22Rv1 (cell line): ENCODE measurements at regions not wholly inside any gene's neighbourhood (a gene's known extent, or its start where the extent isn't known, plus 50 kb on each side); places are given as distances from the start of the nearest gene placed in this dataset.

Source experiments
- H3K27ac ChIP-seq: fragments of 450-650 bp; 2 replicates; pipeline ENCODE4 v1.5.1; 2017
- ZFX ChIP-seq: fragments of 450-650 bp; IDR thresholded peaks from 2 replicates; pipeline ENCODE4 v1.6.1; 2017; ENCODE audit warnings: antibody characterized with exemption, borderline replicate concordance
- TF ChIP-seq, protein P1 (sequence below): fragments of 450-650 bp; IDR thresholded peaks from 2 replicates; pipeline ENCODE4 v1.5.1; 2017; ENCODE audit warnings: mild to moderate bottlenecking

DNA sequence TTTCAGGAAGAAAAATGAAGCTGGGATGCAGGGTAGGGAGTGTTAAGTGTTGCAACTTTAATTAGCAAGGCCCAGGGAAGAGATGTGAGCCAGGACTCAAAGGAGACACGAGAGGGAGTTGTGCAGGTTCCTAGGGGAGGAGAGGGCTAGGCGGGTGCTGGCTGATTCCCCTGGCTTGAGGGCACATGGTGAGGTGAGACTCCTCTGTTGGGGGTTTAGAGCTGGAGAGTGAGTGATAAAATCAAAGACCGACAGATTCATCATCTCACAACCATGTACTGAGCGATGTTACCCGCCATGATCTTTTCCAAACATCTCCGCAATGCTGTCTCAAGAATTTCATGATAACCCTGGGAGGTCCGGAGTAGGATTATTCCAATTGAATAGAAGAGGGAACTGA, 161.8 kb upstream of the CSF3R start:
- TF ChIP-seq ZFX = no peak
- TF ChIP-seq, protein P1, sequence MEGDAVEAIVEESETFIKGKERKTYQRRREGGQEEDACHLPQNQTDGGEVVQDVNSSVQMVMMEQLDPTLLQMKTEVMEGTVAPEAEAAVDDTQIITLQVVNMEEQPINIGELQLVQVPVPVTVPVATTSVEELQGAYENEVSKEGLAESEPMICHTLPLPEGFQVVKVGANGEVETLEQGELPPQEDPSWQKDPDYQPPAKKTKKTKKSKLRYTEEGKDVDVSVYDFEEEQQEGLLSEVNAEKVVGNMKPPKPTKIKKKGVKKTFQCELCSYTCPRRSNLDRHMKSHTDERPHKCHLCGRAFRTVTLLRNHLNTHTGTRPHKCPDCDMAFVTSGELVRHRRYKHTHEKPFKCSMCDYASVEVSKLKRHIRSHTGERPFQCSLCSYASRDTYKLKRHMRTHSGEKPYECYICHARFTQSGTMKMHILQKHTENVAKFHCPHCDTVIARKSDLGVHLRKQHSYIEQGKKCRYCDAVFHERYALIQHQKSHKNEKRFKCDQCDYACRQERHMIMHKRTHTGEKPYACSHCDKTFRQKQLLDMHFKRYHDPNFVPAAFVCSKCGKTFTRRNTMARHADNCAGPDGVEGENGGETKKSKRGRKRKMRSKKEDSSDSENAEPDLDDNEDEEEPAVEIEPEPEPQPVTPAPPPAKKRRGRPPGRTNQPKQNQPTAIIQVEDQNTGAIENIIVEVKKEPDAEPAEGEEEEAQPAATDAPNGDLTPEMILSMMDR = no peak
- H3K27ac ChIP-seq = no peak overlapping the region

DNA sequence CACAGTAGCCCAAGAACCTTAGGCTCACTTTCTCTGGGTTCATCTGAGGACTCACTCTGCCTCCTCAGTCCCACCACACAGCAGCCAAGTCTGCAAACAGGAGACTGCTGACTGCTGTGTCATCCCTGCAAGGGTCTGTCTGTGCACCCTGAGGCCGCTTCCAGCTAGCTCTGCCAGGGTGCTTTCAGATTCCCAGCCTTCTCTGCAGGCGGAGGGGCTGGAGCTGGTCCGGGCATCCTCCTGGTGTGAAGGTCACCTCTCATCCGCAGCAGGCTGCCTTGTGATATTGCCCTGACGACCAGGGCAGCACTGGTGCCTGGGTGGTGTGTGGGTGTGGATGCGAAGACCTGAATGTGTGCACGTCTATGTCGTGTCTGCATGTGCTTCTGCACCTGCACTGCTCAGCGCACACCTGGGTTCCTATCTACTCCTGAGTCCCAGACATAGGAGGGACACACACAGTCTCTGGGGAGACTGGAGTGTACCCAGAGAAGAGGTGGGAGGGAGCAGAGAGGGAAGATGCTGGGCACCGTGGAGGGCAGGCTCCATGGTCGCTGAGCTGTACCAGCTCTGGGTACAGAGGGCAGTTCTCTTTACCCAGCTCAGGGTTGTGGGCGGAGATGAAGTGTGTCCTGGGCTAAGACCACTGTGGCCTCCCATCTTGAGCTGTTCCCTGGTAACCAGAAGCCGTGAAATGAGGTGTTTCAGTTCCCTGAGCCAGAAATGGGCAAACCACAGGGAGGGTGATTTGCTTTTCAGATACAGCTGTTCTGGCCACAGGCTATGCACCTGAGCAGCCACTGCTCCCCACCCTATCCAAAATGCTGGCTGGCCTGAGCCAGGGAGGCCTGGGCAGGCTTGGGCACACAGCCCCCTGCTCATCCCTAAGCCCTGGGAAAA, 160.9 kb upstream of the CSF3R start:
- TF ChIP-seq, protein P1 = no peak
- no peak for TF ChIP-seq ZFX

DNA sequence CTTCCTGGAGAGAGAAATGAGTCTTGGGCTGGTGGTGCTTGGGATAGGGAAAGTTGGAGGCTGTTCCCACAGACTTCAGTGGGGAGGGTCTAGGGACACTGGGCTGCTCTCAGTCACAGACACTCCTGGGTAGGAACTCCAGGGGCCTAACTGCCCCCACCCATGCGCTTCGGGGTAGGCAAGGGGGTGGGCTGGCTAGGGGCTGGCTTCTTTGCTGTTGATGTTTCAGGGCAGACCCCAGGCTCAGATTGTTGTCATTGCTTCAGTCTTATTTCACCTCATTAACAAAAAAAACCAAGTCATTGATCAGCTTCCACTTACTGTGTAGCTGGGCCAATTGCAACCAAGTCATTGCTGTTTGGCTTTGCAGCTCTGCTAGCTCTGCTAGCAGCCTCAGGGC, 160.1 kb upstream of the CSF3R start:
- TF ChIP-seq, protein P1 = no peak
- TF ChIP-seq ZFX = no peak
- no peak overlapping the region for H3K27ac ChIP-seq

More for the DNA sequence above, 160.9 kb upstream of the CSF3R start:
- H3K27ac ChIP-seq = no peak overlapping the region

DNA sequence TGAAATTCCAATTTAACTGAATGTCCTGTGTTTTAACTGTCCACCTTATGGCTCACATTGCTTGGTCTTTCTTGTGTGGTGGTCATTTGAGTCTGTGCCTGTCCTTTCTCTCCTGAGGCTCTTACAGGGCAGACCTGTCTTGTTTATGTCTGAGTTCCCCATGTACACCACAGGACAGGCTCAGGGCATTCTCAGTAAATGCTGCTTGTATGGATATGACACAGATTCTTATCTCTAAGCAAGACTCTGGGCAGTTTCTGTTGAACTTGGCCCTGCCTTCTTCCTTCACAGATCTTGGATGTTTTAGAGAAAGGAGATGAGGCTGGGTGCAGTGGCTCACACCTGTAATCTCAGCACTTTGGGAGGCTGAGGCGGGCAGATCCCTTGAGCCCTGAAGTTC, 159.1 kb upstream of the CSF3R start:
- no peak overlapping the region for H3K27ac ChIP-seq
- TF ChIP-seq ZFX = no peak
- TF ChIP-seq, protein P1 = no peak

DNA sequence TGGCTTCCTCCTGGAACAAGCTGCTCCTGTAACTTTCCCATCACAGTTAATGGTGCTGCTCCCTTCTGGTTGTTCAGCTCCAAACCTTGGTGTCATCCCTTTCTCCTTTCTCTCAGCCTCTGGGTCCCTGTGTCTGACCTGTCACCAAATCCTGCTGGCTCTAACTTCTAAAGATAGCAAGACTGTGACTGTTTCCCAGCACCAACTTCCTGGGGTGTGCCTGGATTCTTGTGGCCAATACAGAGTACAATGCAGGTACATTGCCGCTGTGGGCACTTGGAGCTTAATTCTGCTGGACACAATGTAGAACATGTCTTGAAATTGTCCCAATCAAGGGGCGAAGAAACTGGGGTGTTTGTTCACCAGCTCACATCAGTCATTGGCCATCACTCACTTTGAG, 156.7 kb upstream of the CSF3R start:
- no peak overlapping the region for H3K27ac ChIP-seq
- TF ChIP-seq, protein P1 = no peak
- TF ChIP-seq ZFX = no peak

DNA sequence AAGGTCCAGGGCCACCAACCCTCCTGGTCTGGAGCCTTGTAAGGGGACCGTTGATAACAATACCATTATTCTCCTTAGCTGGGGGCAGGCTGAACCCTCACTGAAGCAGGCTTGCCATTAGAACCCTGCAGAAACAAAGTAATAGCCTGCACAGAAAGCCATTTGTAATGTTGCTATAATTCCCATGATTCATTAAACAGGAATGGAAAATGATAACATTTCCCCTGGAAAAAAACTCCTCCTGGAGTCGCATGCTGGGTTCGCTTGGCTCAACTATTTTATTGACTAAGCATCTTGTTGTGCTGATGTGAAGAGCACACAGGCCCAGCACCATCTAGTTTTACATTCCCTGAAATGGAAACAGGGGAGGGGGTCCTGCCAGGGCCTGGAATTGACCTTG, 155.6 kb upstream of the CSF3R start:
- H3K27ac ChIP-seq = no peak overlapping the region
- TF ChIP-seq, protein P1 = no peak
- no peak for TF ChIP-seq ZFX

DNA sequence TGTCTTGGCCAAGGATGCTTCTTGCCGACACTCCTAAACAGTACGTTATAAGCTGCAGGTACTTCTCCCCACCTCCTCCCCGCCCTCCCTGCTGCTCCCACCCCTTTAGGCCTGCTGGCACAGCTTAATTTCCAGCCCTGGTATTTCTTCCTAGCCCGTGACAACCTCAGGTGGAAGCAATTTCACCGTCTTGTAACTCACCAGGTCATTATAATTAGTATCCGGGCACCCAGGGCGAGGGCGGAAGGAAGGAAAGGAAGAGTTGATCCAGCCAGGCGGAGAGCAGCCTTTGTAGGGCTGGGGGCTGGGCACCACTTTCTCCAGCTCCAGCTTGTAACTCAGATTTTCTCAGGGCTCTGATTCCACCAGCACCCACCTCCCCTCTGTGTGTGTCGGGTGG, 153.5 kb upstream of the CSF3R start:
- TF ChIP-seq ZFX = no peak
- TF ChIP-seq, protein P1 = no peak
- H3K27ac ChIP-seq = no peak overlapping the region
